ENCODE measurements at regions not wholly inside any gene's neighbourhood (a gene's known extent, or its start where the extent isn't known, plus 50 kb on each side); places are given as distances from the start of the nearest gene placed in this dataset.

GRCh38 chr10:113273181-113274163 lies 279.4 kb upstream of the HABP2 start:
- peaks cover 3% of the 10 kb centered on the region; the same call in 1 of the 2 replicates for H3K9me3 ChIP-seq (ENCODE audit: low read length)
- no peaks in the 10 kb centered on the region for H3F3A ChIP-seq (ENCODE audit: insufficient read depth, low read length)
- H3K27me3 ChIP-seq (ENCODE audit: insufficient read depth, low read length) = no peaks in the 10 kb centered on the region; the same call in 1 of the 2 replicates
- no peak overlapping the region for H3K9ac ChIP-seq (ENCODE audit: low read length)
- no peak overlapping the region for H3K4me3 ChIP-seq (ENCODE audit: low read depth, low read length, poor library complexity, severe bottlenecking)
- no peak overlapping the region for H3K27ac ChIP-seq (ENCODE audit: low read depth, low read length, poor library complexity, severe bottlenecking)
- H3K4me2 ChIP-seq (ENCODE audit: low read length) = no peak overlapping the region
- no peaks in the 10 kb centered on the region for H3K36me3 ChIP-seq (ENCODE audit: insufficient read depth, low read length)
- TF ChIP-seq CTCF (IDR thresholded peaks at IDR 0.05; ENCODE audit: low read length) (no peak), EZH2 (IDR thresholded peaks at IDR 0.05; ENCODE audit: borderline replicate concordance, low read length) (no peak)
- H3K79me2 ChIP-seq (ENCODE audit: insufficient read depth, low read length) = no peaks in the 10 kb centered on the region
- no peaks in the 10 kb centered on the region for H3K4me1 ChIP-seq (ENCODE audit: insufficient read depth, low read length, severe bottlenecking)
- H2AFZ ChIP-seq (ENCODE audit: low read length) = no peak overlapping the region
- no peaks in the 10 kb centered on the region for H3K9me2 ChIP-seq (ENCODE audit: low read depth, low read length)
- H4K20me1 ChIP-seq (ENCODE audit: insufficient read depth, low read length) = no peaks in the 10 kb centered on the region

- H3K4me1 ChIP-seq (ENCODE audit: insufficient read depth, low read length, severe bottlenecking) = no peaks in the 10 kb centered on the region
- H3K27ac ChIP-seq (ENCODE audit: low read depth, low read length, poor library complexity, severe bottlenecking) = no peak overlapping the region
- no peaks in the 10 kb centered on the region for H4K20me1 ChIP-seq (ENCODE audit: insufficient read depth, low read length)
- no peak for TF ChIP-seq EZH2 (IDR thresholded peaks at IDR 0.05; ENCODE audit: borderline replicate concordance, low read length)
- H3K4me3 ChIP-seq (ENCODE audit: low read depth, low read length, poor library complexity, severe bottlenecking) = no peak overlapping the region
- no peak overlapping the region for H3K4me2 ChIP-seq (ENCODE audit: low read length)
- no peaks in the 10 kb centered on the region; the same call in 1 of the 2 replicates for H3K27me3 ChIP-seq (ENCODE audit: insufficient read depth, low read length)
- H3K79me2 ChIP-seq (ENCODE audit: insufficient read depth, low read length) = no peaks in the 10 kb centered on the region
- peaks cover 3% of the 10 kb centered on the region; the same call in 1 of the 2 replicates for H3K9me3 ChIP-seq (ENCODE audit: low read length)
- no peaks in the 10 kb centered on the region for H3F3A ChIP-seq (ENCODE audit: insufficient read depth, low read length)
- H3K9ac ChIP-seq (ENCODE audit: low read length) = no peak overlapping the region
- H3K9me2 ChIP-seq (ENCODE audit: low read depth, low read length) = no peaks in the 10 kb centered on the region
- H2AFZ ChIP-seq (ENCODE audit: low read length) = no peak overlapping the region
- H3K36me3 ChIP-seq (ENCODE audit: insufficient read depth, low read length) = no peaks in the 10 kb centered on the region
Observed at GRCh38 chr10:113274176-113274829, 278.6 kb upstream of the HABP2 start.

GRCh38 chr10:113278221-113278620 lies 274.6 kb upstream of the HABP2 start:
- Histone ChIP-seq H3K9me2 (ENCODE audit: low read depth, low read length) (no peaks in the 10 kb centered on the region), H3K4me1 (ENCODE audit: insufficient read depth, low read length, severe bottlenecking) (no peaks in the 10 kb centered on the region), H3K27me3 (ENCODE audit: insufficient read depth, low read length) (no peaks in the 10 kb centered on the region), H3K27ac (ENCODE audit: low read depth, low read length, poor library complexity, severe bottlenecking) (no peak overlapping the region), H3K79me2 (ENCODE audit: insufficient read depth, low read length) (no peaks in the 10 kb centered on the region), H3K4me3 (ENCODE audit: low read depth, low read length, poor library complexity, severe bottlenecking) (no peak overlapping the region), H4K20me1 (ENCODE audit: insufficient read depth, low read length) (no peaks in the 10 kb centered on the region), H3K9me3 (ENCODE audit: low read length) (peaks cover 3% of the 10 kb centered on the region; the same call in 1 of the 2 replicates), H3K9ac (ENCODE audit: low read length) (no peak overlapping the region), H3K4me2 (ENCODE audit: low read length) (no peak overlapping the region), H2AFZ (ENCODE audit: low read length) (no peak overlapping the region), H3K36me3 (ENCODE audit: insufficient read depth, low read length) (no peaks in the 10 kb centered on the region), H3F3A (ENCODE audit: insufficient read depth, low read length) (no peaks in the 10 kb centered on the region)
- TF ChIP-seq EZH2 (IDR thresholded peaks at IDR 0.05; ENCODE audit: borderline replicate concordance, low read length) = no peak
- no peak for TF ChIP-seq CTCF (IDR thresholded peaks at IDR 0.05; ENCODE audit: low read length)

Data from OCI-LY1 (cell line).